Stimulated activated CD4-positive, alpha-beta T cell treated with anti-CD3 and anti-CD28 coated beads, Interleukin-12 subunit alpha, Interleukin-12 subunit beta, amount 100 ng/mL, for 24 hours (primary cell): ENCODE measurements at regions not wholly inside any gene's neighbourhood (a gene's known extent, or its start where the extent isn't known, plus 50 kb on each side); places are given as distances from the start of the nearest gene placed in this dataset.
"Not testable (repeated sequence)": the region's sequence is repeated elsewhere in the genome, so short reads cannot be mapped to it uniquely, and the experiment has no call there.

ENCODE experiments used
- DNase-seq, 2 experiments: peaks; one replicate each; pipeline ENCODE4 v3.0.0-alpha.2; 2020; ENCODE audit warnings: low read depth in 2 of 2

GRCh38 chr5:89218364-89218763 lies 335.4 kb upstream of the MEF2C start:
- no peak for DNase-seq

GRCh38 chr5:89216606-89217005 lies 333.6 kb upstream of the MEF2C start:
- DNase-seq, result no peak

GRCh38 chr5:89213573-89213972 lies 330.6 kb upstream of the MEF2C start:
- no peak for DNase-seq

- DNase-seq, result no peak
These were observed 328.9 kb upstream of the MEF2C start for GRCh38 chr5:89211836-89212235.

- DNase-seq, result no peak
These were observed 325.8 kb upstream of the MEF2C start for GRCh38 chr5:89208811-89209210.

- DNase-seq, result no peak
These were observed 325.4 kb upstream of the MEF2C start for GRCh38 chr5:89208392-89208791.

- DNase-seq, result no peak
These were observed 321.8 kb upstream of the MEF2C start for GRCh38 chr5:89204756-89205155.

GRCh38 chr5:89203611-89204010 lies 320.6 kb upstream of the MEF2C start:
- DNase-seq, result no peak

GRCh38 chr5:89200899-89201298 lies 317.9 kb upstream of the MEF2C start:
- no peak for DNase-seq

- no peak for DNase-seq
These were observed 316.3 kb upstream of the MEF2C start for GRCh38 chr5:89199306-89199705.

GRCh38 chr5:89191374-89191773 lies 308.4 kb upstream of the MEF2C start:
- no peak for DNase-seq

GRCh38 chr5:89190515-89191265 lies 307.7 kb upstream of the MEF2C start:
- DNase-seq, result no peak

- DNase-seq, result no peak
These were observed 305.0 kb upstream of the MEF2C start for GRCh38 chr5:89187883-89188465.

- DNase-seq, result no peak
These were observed 304.3 kb upstream of the MEF2C start for GRCh38 chr5:89187268-89187667.

- DNase-seq, result no peak
These were observed 298.6 kb upstream of the MEF2C start for GRCh38 chr5:89181546-89181945.

- DNase-seq, result no peak
These were observed 296.7 kb upstream of the MEF2C start for GRCh38 chr5:89179731-89180130.

GRCh38 chr5:89178541-89178940 lies 295.6 kb upstream of the MEF2C start:
- no peak for DNase-seq

GRCh38 chr5:89173528-89173927 lies 290.5 kb upstream of the MEF2C start:
- no peak for DNase-seq

GRCh38 chr5:89168766-89169165 lies 285.8 kb upstream of the MEF2C start:
- DNase-seq, result no peak

GRCh38 chr5:89164703-89165102 lies 281.7 kb upstream of the MEF2C start:
- not testable (repeated sequence) for DNase-seq

GRCh38 chr5:89156226-89156625 lies 273.2 kb upstream of the MEF2C start:
- DNase-seq, result no peak

GRCh38 chr5:89147031-89147430 lies 264.0 kb upstream of the MEF2C start:
- DNase-seq, result no peak

- no peak for DNase-seq
These were observed 254.2 kb upstream of the MEF2C start for GRCh38 chr5:89137148-89137547.

GRCh38 chr5:89133975-89134374 lies 251.0 kb upstream of the MEF2C start:
- DNase-seq, result no peak
